ENCODE measurements at regions not wholly inside any gene's neighbourhood (a gene's known extent, or its start where the extent isn't known, plus 50 kb on each side); places are given as distances from the start of the nearest gene placed in this dataset.

- no peak overlapping the region for H3K4me3 ChIP-seq (ENCODE audit: low read depth, low read length)
- no peak for DNase-seq (ENCODE audit: low read depth)
- TF ChIP-seq, protein P1, sequence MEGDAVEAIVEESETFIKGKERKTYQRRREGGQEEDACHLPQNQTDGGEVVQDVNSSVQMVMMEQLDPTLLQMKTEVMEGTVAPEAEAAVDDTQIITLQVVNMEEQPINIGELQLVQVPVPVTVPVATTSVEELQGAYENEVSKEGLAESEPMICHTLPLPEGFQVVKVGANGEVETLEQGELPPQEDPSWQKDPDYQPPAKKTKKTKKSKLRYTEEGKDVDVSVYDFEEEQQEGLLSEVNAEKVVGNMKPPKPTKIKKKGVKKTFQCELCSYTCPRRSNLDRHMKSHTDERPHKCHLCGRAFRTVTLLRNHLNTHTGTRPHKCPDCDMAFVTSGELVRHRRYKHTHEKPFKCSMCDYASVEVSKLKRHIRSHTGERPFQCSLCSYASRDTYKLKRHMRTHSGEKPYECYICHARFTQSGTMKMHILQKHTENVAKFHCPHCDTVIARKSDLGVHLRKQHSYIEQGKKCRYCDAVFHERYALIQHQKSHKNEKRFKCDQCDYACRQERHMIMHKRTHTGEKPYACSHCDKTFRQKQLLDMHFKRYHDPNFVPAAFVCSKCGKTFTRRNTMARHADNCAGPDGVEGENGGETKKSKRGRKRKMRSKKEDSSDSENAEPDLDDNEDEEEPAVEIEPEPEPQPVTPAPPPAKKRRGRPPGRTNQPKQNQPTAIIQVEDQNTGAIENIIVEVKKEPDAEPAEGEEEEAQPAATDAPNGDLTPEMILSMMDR (IDR thresholded peaks at IDR 0.05; ENCODE audit: control insufficient read depth, extremely low read depth, insufficient read depth): no peak
Measured at GRCh38 chr4:159555873-159556272, 453.0 kb downstream of the RAPGEF2 start.

DNA sequence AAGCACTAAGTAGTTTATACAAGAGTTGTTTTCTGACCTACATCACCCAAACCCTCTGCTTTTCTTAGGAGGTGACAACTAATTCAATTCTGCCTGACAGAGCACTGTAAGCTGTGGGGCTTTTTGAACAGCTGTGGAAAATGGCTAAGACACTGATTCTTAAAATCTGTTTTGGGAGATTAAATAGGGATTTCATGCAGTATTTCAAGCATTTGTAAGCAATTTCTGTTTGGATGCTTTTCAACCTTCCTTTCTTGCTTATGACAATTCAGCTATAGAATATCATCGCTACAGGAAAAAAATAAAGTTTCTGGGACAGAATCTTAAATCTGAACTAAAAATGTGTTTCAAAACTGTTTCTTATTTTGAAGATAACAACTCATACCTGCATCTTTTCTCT, 459.5 kb downstream of the RAPGEF2 start:
- H3K4me3 ChIP-seq (ENCODE audit: low read depth, low read length): no peak overlapping the region
- DNase-seq (ENCODE audit: low read depth): no peak
- TF ChIP-seq, protein P1 (IDR thresholded peaks at IDR 0.05; ENCODE audit: control insufficient read depth, extremely low read depth, insufficient read depth): no peak

DNA sequence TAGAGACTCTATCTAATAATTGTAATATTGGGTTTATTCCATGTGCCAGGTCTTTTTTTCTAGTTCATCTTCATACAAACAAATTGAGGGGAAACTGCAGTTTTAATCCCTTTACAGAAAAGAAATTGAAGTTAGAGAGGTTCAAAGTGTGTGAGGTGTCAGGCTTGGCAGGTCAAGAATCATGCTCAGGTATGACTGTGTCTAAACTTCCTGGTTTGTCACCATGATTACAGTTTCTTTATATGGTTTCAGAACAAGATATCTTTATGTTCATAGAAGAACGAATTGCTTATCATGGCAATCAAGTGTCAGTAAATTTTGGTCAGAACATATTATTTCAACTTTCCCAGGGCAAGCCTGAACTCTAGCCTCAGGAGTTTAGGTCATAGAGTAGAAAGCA, 460.4 kb downstream of the RAPGEF2 start:
- TF ChIP-seq, protein P1 (IDR thresholded peaks at IDR 0.05; ENCODE audit: control insufficient read depth, extremely low read depth, insufficient read depth): no peak
- DNase-seq (ENCODE audit: low read depth): no peak
- no peak overlapping the region for H3K4me3 ChIP-seq (ENCODE audit: low read depth, low read length)

DNA sequence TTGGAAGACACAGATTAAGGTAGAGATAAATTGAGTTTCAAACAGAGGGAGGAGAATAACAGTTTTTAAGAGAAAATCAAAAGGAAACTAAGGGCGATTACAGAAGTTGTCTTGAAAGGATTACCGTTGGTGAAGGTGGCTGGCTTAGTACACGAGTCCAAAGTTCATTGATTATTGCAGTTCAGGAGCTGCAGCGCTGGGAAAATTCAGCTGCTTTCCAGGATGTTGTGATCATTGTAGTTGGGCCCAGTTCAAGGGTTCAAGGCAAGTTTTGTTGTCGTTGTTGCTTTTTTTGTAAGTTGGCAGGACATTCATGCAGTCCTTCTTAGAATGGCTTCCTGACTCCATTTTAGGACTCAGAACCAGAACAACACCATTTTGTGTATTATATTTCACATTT, 461.7 kb downstream of the RAPGEF2 start:
- H3K4me3 ChIP-seq (ENCODE audit: low read depth, low read length): no peak overlapping the region
- TF ChIP-seq, protein P1 (IDR thresholded peaks at IDR 0.05; ENCODE audit: control insufficient read depth, extremely low read depth, insufficient read depth): no peak
- no peak for DNase-seq (ENCODE audit: low read depth)

DNA sequence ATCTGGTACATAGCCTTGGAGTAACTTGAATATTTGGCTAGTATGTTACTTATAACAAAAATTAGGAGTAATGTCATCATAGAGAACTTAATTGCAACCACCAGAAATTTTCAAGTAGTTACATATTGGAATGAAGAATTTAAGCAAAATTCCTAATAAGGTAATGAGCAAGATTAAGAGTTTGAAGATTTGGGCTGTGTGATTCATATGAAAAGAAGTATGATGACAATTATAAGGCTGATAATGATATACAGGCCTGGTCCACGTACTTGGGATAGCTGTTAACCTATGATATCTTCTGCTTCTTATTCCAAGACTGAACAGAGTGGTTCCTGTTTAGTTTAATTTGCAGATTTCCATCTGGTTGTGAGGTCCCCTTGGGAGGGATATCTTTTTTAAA, 463.9 kb downstream of the RAPGEF2 start:
- no peak overlapping the region for H3K4me3 ChIP-seq (ENCODE audit: low read depth, low read length)
- DNase-seq (ENCODE audit: low read depth): no peak
- TF ChIP-seq, protein P1 (IDR thresholded peaks at IDR 0.05; ENCODE audit: control insufficient read depth, extremely low read depth, insufficient read depth): no peak

DNA sequence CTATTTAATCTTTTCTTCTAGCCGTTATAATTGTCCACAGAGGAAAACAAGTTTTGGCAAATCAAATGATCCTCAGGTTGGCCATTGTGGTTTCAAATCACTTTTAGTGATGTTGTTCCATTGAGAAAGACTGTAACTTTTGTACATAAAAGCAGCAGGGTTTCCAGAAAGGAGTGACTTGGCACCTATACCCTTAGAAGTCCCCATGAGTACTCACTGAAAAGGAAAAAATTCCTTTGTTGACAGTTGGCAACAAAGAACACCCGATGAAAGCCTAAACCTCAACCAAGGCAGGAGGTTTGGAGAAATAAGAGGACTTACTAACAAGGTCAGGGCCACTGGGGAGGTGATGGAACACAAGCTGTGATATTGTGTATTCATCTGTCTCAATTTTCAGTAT, 474.4 kb downstream of the RAPGEF2 start:
- TF ChIP-seq, protein P1 (IDR thresholded peaks at IDR 0.05; ENCODE audit: control insufficient read depth, extremely low read depth, insufficient read depth): no peak
- no peak for DNase-seq (ENCODE audit: low read depth)
- no peak overlapping the region for H3K4me3 ChIP-seq (ENCODE audit: low read depth, low read length)

GRCh38 chr4:159582685-159583084, 479.8 kb downstream of the RAPGEF2 start:
- H3K4me3 ChIP-seq (ENCODE audit: low read depth, low read length): no peak overlapping the region
- DNase-seq (ENCODE audit: low read depth): no peak
- TF ChIP-seq, protein P1 (IDR thresholded peaks at IDR 0.05; ENCODE audit: control insufficient read depth, extremely low read depth, insufficient read depth): no peak
